Stimulated activated CD4-positive, alpha-beta T cell treated with anti-CD3 and anti-CD28 coated beads, Interleukin-2, amount 100 ng/mL, for 48 hours (primary cell): ENCODE measurements at regions not wholly inside any gene's neighbourhood (a gene's known extent, or its start where the extent isn't known, plus 50 kb on each side); places are given as distances from the start of the nearest gene placed in this dataset.
"Not testable (repeated sequence)": the region's sequence is repeated elsewhere in the genome, so short reads cannot be mapped to it uniquely, and the experiment has no call there.

Source experiments
- DNase-seq, 2 donors: peaks; one replicate each; pipeline ENCODE4 v3.0.0-alpha.2; 2020

DNA sequence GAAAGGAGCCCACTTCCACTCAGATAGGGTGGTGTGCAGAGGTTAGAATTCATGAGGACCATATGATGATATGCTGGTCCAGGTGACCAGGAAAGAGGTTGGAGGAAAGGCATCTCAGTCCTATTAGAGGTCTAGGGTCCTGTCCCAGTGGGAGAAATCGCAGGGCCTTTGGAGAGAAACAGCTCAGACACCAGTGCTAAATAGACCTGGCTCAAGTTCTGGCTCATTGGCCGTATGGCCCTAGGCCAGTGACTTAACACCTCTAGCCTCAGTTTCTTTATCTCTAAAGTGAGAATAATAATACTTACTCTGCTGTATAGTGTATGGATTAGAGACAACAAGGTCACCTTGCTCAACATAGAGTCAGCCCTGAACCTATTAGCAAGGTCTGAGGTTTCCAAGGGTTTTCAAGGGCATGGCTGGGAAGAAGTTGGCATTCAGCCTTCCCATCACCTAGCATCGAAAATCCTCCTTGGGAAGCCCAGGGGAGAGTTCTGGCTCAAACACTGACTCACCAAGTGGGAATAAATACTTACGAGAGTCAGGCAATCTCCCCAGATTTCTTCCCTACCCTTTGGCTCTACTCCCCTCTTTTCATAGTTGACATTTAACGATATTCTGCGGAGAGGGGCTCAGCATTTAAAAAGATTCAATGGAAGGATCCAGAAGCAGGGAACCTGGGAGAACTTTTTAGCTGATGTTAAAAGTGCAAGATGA is 473.1 kb upstream of the PODXL start:
- no peak for DNase-seq

DNA sequence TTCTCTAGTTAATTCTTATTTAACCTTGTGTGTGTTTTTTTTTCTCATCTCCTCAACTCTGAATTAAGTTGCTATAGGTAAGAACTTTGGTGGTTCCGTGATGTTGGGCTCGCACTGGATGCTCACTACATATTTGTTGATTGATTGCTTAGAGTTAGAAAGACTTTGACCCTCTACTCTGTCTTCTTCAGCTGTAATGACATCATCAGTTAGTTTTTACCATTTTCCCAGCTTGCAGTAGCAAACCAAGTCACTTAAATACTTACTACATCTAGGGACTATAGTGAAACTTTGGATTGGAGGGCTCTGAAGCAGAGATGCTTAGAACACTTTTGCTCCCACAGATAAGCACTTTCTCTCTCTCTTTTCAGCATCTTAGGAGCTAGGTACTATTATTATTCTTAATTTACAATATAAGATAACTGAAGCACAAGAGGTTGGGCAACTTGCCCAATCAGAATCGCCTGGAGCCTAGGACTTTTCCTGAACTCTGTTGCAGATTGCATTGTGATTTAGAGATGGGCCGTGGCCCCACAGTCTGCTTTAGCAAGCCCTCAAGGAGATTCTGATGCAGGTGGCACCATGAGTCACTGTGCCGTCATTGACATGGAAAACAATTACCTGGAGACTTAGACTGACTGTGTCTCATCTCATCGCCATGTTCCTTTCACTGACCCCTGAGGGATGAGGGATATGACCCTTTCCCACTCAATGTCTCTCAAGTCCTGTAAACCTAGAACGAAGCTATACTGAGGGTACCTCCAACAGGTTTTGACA is 471.9 kb upstream of the PODXL start:
- no peak for DNase-seq

DNA sequence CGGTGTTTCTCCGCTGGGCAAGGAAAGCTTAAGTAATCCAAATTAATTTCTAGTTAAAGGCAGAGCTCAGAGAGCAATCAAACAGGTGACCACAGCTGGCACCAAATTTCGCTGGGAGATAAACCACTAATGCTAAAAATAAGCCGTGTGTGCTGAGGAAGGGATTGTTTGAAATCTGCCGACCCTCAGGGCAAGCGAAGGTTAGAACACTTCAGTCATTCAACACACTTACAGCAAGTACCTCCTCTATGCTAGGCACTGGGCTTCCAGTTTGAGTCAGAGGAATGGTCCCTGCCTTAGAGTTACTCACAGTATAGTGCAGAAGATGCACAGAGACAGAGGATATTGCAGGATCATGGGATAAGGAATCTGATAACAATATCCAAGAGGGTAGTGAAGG is 467.9 kb upstream of the PODXL start:
- DNase-seq, result no peak

DNA sequence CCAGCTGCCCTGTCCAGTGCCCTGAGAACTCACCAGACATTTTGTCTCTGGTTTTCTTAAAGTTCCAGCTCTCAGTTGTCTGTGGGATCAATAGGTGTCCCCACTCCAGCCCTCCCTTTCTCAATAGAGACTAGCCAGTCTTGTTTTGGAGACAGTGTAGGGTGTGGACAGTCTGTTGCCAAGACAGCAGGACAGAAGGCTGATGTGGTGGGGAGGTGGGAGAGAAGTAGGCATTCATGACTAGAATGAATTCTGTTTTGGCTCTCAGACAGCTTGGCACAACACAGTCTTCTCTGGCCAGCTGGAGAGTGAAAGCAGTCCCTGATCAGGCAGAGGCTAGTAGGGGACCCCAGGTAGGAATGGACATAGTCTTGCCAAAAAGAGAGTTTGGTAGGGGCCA is 467.0 kb upstream of the PODXL start:
- no peak for DNase-seq

DNA sequence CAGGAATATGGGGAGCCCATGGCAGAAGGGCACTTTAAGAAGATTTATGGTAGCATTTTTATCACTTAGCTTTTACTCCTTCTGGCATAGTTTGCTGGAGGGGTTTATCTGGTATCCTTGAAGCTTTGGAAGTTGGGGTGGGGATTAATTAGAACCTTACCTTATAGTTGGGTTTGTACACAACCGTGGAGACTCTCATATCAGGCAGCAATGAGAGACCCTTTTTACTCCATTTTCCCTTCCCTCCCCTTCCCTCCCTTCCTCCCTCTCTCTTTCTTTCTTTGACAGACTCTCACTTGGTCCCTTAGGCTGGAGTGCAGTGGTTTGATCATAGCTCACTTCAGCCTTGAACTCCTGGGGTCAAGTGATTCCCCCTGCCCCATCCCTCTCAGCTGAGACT is 465.8 kb upstream of the PODXL start:
- no peak for DNase-seq

DNA sequence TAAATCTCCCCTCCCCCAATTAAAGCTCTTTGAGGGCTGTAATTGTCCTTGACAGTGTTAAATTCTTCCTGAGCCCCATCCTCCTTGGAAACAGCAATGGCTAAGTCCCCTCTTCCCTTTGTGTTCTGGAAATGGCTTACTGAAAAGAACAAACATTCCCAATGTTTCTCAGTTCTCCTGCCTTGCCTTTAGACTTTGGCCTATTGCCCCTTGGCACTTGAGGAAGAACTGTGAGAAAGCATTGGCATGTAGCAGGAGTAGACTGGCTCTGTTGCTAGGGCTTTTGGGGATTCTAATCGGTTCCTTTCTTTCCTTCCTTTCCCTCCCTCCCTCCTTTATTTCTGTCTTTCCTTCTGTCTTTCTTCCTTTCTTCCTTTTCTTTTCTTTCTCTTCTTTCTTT is 463.3 kb upstream of the PODXL start:
- no peak for DNase-seq

DNA sequence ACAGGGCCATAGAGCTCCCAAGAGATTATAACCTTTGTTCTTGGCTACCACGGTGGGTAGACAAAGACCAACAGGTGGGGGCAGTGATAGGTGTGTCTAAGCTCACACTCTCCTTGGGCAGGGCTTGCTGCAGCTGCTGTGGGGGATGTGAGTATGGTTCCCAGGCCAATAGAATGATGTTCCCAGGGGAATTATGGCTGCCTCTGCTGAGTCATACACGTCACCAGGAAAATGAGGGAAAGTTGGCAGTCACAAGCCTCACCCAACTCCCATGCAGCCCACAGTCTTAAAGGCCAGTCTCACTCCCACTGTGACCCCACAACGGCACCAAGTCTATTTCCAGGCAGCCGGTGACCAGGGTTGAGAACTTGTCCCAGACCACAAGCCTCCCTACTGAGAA is 453.4 kb upstream of the PODXL start:
- no peak for DNase-seq

DNA sequence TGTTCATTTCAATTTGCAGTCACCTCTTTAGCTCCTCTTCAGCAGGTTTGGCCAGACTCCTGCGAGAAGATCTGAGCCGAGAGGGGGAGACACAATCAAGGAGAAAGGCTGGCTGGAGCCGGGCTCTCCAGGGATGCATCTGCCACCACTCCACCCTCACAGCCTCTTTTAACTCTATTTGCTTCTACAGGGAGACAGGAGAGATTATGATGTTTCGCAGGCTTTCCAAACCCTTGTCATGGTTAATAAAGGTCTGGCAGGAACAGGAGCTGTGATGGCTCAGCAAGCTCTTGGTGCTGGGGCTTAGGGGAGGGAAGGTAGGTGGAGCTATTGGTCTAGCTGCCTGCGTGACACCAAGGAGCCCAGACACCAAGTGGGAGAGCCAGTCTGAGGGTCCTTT is 448.1 kb upstream of the PODXL start:
- no peak for DNase-seq

DNA sequence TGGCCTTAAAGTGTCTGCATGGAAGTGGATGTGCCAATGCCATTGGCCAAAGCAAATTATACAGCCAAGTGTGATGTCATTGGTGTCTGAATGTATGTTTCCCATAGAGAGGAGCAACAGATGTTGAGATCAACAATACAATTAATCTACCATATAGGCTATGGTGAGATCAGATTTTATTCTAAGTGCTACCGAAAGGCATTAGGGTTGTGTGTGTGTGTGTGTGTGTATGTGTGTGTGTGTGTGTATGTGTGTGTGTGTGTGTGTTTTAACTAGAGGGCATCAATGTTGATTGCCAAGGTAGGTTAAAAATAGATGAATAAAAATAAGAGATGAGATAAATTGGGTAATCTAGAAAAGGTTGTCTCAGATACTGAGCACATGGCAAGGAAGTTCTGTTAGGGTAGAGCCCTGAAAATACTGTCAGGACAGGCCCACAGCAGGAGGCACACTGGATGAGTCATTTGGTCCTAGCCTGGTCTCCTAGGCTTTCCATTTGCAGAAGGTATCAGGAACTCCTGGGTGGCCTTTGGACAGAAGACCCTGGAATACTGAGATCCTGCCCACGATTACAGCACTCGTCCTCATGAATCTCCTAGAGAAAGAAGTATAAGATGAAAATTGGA is 446.0 kb upstream of the PODXL start:
- no peak for DNase-seq

DNA sequence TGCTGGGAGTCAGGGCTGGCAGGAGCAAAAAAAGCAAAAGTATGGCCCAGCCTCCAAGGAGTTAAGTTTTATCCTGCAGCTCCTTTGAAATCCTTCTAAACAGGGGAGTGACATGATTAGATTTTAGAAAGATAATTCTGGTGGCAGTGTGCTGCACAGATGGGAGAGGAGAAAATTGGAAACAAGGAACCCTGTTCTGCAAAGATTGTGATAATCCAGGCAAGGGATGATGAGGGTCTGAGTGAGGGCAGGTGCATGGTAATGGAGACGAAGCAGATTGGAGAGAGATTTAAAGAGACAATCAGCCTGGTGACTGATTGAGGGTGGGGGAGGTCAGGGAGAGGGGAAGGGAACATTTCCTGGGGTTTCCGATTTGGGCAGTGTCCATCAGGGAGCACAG is 444.7 kb upstream of the PODXL start:
- DNase-seq, result no peak

DNA sequence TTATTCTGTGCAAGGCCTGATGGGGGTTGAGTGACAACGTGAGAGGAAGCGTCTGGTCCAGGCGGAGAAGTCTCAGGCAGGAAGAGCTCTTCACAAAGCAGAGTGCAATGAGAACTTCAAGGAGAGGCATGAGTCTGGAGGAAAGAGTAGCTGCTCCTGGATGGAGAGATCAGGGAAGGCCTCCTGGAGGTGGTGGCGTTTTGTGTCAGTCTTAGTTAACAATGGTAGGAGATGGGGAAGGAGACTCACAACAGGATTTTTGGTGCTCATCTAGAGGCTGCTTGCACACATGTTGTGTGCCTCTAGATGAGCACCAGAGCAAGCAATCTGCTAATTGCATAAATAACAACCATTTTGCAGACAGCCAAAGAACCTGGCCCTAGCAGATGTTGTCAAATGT is 442.8 kb upstream of the PODXL start:
- DNase-seq, result no peak

DNA sequence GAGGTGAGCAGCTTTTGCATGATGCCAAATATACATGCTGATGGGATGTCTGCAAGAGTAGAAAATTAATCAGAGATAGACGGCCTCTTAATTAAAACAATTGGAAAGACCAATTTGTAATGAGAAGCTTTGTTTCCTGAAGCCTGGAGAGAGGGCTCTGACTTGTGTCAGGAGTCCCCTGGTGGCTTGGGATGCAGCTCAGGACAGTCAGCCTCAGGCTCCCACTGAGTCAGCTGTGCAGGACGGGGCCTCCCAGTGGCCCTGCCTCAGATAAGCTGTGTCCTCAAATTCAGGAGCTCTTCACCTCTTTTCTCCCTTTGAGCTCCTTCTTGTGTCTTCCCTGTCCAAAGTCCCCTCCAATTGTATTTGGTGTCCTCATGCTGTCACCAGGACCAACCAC is 438.9 kb upstream of the PODXL start:
- no peak for DNase-seq

DNA sequence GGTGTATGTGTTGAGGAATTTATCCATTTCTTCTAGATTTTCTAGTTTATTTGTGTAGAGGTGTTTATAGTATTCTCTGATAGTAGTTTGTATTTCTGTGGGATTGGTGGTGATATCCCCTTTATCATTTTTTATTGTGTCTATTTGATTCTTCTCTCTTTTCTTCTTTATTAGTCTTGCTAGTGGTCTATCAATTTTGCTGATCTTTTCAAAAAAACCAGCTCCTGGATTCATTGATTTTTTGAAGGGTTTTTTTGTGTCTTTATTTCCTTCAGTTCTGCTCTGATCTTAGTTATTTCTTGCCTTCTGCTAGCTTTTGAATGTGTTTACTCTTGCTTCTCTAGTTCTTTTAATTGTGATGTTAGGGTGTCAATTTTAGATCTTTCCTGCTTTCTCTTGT is 424.6 kb upstream of the PODXL start:
- not testable (repeated sequence) for DNase-seq

DNA sequence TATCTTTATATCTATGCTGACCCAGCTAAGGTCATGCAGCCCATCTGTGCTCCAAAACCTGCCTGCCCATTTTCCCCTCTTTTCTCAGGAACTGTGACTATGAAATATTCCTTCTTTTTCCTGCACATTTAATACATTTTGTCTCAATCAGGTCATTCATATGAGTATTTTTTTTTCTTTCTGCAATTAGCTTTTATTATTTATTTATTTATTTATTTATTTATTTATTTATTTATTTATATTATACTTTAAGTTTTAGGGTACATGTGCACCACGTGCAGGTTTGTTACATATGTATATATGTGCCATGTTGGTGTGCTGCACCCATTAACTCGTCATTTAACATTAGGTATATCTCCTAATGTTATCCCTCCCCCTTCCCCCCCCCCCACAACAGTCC is 421.7 kb upstream of the PODXL start:
- not testable (repeated sequence) for DNase-seq

DNA sequence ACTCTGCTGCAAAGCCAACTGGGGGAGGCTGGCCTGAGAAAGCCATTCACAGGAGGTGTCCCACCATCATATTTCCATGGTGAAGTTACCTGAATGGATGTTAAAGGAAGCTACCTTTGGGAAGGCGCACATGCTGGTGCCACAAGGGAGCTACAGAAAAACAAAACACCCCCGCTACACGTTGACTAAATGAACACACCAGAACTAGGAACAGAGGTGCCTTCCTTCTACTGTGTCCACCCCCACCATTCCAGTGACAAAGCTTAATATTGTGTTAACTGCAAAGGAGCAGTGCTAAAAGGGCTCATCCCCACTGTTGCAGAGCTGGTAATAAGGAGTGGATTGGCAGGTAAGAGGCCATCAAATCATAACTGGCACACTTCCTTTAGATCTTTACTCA is 420.0 kb upstream of the PODXL start:
- DNase-seq, result no peak

DNA sequence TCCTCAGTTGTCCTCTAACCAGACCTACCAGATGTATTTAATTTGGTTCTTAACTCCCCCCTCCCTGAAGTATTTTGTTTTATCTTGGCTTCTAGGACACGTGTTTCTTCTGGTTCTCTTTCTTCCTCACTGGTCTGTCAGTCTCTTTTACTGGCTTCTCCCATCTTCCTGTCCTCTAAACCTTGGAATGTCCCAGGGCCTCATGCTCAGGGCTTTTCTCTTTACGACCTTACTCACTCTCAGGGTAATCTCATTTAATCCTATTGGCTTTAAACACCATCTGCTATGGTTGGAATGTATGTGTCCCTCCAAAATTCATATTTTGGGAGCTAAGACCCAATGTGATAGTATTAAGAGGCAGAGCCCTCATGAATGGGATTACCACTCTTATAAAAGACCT is 418.2 kb upstream of the PODXL start:
- no peak for DNase-seq

DNA sequence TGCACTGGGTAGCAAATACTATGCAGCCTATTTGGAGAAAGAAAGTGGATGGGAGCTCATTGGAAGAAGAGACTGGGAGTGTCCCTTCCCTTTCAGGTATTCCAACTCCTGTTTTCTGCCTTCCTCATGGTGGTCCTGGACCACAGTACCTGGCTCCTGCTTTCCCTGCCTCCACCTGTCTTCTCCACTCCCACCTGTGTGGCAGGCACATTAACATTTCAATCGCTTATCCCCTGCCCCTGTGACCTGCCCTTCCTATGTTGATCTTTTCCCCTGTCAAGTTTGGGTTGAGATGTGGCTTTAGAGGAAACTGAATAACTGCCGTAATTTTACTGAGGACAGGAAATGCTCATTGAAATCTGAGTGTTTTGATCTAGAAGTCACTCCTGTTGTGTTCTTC is 415.8 kb upstream of the PODXL start:
- no peak for DNase-seq

DNA sequence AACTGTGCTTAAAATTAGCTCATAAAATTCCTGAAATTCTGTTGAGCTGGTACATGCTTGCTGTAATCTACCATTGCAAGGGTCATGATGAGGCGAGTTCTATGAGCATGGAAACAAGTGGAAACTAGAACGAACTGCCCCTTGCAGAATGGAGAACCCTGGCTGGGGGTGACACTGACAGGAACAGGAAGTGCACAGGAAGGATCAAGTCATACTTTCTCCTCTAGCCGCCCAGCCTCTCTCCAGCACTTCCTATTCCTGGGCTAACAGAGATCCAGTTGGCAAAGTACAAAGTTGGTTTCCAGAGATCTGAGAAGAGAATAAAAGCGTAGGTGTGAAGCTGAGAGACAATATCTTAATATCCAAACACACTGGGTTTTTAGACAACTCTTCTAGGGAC is 414.2 kb upstream of the PODXL start:
- DNase-seq, result no peak

DNA sequence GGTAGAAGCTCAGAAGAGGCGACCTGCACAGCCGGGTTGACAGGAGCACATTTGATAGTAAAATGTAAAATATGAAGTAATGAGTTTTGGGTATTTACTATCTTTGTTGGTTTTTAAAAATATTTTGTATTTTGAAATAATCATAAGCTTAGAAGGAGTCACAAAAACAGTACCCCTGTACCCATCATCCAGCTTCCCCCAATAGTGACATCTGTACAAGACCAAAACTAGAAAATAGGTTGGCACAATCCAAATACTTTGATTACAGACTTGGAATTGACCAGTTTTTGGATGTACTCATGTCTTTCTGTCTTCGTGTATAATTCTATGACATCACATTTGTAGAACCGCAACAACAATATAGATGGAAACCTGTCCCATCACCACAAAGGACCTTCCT is 413.1 kb upstream of the PODXL start:
- no peak for DNase-seq

DNA sequence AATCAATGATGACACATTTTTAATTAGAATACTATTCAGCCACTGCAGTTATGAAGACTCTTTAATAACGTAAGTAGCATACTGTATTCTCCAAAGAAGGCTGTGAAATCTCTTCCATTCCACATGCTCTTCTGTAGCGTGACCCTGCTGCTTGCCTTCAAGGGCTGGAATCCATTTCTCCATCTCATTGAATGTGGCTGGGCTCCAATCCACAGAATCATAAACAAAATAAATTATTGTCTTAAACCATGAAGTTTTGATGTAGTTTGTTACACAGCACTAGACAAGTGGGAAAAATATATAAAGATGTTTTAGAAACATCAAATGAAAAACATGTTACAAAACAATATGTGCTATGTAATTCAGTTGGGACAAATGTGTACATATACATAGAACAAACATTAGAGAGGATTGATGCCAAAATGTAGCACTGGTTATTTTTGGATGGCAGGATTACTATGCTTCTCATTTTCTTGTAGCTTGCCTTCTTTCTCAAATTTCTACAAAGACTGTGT is 410.8 kb upstream of the PODXL start:
- DNase-seq, result no peak

DNA sequence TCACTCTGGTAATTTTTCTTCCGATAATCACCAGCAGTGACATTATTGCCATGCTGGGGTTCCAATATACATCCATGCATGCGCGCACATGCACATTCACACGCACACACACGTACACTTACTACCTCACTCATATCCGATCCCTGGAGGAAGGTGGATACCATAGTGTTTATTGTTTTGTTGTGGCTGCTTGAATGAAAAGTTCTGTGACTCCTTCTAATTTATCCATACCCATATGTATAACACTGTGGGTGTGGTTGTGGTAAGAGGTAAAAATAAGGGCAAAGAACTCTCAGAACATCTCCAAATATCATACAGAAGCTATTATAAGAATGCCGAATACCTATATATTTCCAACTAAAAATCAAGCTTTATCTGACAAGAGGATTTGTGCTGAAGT is 407.8 kb upstream of the PODXL start:
- no peak for DNase-seq

DNA sequence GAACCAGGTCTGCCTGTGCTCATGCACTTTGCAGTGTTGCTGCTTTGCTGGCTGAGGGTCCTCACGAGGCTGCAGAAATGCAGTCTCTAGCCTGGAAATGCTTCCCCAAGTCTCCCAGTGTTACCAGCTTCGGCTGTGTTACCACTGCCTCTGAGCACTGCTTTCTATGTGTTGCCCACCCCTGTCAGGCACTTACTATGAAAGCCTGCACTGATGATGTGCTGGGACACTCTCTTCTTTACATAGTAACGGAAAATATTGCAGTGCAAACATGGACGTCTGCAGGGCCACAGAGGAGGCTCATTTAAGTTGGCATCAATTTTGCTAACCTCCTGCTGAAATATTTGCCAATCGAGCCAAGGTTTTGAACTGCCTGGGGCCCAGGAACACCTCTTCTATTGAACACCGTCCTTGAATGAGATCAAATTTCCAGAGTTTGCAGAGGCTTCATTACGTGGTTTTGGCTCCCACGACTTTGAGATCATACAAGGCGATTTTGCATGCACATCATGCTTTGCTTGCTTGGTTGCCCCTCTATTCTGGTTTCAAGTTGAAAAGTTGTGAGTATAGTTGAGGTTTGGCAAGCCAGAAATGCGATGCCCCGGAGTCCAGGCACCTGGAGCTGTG is 404.7 kb upstream of the PODXL start:
- no peak for DNase-seq

DNA sequence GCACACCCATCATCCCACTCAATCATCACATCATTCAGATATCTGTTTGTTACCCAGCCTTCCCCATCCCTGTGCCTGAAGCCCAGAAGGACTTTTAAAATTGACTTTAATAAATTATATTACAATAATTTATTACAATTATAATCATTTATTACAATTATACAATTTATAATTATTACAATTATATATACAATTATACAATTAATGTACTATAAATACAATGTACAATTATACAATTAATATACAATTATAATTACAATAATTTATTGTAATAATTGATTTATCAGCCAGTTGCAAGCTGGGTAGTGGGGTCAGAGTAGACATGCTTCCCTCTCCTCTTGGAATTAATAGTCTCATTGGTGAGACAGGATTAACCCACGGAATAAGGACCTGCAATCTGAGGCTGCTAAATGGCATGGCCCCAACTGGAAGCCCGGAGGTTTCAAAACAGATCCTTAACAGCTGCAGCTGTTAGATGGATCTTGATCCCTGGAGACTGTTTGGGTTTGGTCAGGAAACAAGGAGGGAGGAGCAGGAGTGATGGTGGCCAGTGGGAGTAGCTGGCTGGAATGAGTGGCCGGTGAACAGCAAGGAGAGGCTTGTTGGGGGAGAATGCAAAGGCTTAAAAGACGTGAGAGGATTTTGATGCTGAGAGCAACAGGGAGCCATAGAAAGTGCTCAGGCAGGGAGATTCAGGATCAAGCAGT is 402.8 kb upstream of the PODXL start:
- DNase-seq, result no peak
